NOMO-1 treated with DMSO at 0.1 percent for 48 hours (cell line): ENCODE measurements at regions not wholly inside any gene's neighbourhood (a gene's known extent, or its start where the extent isn't known, plus 50 kb on each side); places are given as distances from the start of the nearest gene placed in this dataset.

ENCODE experiments used
- DNase-seq: peaks from one replicate; lab custom pipeline; 2025; ENCODE audit not compliant: unreplicated experiment; lab: John Stamatoyannopoulos, UW

DNA sequence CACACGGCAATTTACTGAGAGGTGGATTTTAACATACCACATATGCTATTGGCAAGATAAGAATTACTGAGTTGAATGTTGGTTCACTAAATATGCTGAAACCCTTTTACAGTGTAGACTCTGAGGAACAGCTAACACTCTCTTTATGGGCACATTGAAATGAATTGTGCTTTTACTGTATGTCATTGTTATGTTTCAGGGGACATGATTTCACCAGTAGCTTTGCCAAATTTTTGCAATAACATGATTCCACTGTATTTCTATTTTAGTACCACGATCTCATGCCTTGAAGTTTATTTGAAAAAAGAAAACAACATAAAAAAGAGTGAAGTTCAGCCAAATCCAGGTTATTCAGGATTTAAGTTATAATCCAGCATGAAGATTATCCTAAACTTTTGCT is 188.5 kb downstream of the HLX start:
- no peak for DNase-seq

DNA sequence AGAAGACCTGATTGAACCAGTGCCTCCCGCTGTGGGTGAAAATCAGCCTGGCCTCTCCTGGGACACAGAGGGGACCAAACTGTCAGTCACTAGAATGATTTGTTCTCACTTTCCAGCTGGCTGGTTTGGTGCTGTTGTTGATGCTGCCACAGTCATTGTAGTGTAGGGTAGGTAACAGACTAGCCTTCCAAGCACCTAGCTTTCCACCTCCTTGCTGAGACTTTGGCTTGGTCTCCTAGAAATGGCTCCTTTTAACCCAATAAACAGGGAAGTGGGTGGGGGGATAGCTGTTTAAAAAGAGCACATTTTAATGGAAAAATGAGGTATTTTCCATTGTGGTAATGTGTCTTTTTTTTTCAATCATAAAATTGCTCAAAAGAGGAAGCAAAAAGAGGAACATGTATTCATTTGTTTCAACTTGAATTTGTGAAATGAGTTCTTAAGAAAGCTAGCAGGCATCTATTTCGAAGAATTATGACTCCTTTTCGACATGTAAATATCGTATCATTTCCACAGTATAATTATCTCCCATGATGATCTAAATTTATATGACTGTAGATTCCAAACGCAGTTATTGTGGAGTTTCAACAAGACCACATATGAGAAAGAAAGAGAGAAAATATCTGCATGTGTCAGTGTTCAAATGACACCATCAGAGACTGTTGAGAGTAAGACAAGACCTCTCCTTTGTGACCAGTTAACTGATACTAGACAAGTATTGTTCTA is 190.1 kb downstream of the HLX start:
- DNase-seq = peak; percentile 95

- peak; percentile 72 for DNase-seq
Observed at GRCh38 chr1:221069986-221070385, 190.7 kb downstream of the HLX start.

GRCh38 chr1:221071777-221072176 is 192.5 kb downstream of the HLX start:
- DNase-seq = no peak

DNA sequence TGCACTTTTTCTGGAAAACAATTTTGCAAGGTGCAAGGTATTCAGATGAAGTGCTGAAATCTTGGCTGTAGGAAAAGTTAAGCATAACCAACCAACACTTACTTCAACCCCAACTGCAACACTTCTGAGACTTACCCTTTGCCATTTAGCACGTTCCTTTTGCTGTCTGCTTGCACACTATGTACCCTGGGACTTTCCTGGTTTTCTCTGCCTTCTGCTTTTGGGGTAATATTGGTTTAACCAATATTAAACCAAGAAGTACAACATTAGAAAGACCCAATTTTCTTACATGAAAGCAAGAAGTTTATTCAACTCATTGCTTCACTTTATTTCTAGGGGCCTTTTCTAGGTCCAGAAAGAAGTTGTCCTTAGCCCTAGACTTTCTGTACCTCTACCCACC is 193.0 kb downstream of the HLX start:
- DNase-seq = no peak

DNA sequence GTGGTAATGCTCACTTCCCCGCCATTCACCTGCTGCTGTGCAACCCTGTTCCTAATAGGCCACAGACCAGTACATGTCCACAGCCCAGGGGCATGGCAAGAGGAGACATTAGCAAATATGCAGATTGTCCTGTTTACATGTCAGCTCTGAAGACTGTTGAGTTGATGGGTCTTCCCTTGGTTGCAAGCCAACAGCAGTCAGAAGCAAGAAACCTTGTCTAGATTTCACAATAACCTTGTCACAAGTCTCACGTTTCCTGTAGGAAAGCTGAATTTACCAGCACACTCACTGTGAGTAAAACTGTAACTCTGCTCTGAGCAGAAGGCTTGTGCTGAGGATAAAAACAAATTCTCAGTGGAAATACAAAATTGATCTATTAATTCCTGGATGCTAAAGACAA is 195.1 kb downstream of the HLX start:
- peak; percentile 90 for DNase-seq

DNA sequence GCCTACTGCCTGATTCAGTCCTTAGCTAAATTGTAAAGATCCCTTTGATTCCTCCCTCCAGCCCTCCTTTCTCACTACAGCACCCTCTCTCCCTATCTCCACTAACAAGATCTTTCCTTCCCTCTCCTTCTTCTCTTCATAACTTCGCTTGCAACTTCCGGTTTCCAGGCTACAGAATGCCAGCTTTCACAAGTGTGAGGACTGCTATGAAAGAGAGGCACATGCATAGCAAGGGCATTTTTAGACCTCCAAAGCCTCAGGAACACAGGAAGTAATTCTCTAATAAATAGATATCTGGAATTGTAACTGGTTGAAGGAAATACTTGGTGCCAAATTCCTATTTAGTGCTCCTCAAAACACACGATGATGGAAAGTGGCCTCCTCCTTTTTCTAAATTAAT is 196.7 kb downstream of the HLX start:
- no peak for DNase-seq

DNA sequence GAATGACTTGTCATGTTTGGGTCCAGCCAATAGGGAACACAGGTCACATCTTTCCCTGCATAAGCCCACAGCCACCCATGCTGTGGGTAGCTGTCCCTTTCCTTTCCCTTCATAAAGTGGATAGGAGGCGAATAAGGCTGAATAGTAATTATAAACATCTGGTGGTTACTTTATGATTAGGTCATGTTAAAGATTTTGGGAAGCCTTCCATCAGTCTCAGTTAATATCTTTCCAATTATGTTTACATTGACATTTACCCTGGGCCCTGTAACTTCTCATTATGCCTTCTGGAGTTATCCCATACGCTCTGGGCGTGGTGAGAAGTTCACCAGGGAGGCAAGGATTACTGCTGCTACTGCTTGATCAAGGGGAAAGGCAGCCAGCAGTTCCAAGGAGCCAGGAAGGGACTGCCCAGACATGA is 197.2 kb downstream of the HLX start:
- no peak for DNase-seq

DNA sequence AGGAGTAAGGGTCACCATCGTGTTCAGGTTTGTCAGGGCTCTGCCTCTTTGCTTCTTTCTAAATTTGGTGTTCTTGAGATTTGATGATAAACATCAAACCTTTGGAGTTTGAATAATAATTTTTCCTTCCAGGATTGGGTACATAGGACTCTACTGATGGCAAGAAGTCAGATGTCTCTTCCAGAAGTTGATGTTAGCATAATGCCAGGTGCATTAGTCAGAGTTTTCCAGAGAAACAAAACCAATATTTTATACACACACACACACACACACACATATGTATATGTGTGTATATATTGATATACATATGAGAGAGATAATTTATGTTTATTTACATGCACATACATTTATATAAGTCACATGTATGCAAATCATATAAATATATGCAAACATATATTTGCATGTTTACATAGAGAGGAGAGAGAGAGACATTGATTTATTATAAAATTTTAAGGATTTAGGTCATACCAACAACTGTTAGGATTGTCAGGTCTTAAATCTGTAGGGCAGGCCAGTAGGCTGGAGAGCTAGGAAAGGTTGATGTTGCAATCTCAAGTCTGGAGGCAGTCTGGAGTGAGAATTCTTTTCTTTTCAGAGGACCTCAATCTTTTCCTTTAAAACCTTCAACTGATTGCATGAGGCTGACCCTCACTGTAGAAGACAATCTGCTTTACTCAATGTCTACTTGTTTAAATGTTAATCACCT is 199.2 kb downstream of the HLX start:
- DNase-seq = no peak

DNA sequence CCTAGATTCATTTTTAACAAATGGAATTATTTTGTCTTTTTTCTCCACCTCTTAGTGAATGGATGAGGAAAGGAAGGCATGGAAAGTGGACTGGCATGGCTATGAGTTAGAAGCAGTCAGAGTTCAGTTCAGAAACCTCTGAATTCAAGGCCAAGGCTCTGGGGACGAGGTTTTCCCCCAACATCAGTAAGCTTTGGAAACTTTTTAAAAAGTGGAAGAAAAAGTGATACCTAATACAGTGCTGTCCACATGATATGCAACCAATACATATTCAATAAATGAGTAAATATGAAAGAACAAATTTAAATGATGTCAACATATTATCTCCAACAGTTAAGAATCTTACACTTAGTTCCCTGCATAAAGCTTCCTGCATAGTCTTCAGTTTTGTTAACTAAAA is 204.7 kb downstream of the HLX start:
- DNase-seq = no peak

- DNase-seq = no peak
Observed at GRCh38 chr1:221084681-221085080, 205.4 kb downstream of the HLX start.

- DNase-seq = peak; percentile 52
Observed at GRCh38 chr1:221085701-221086375, 206.6 kb downstream of the HLX start.

DNA sequence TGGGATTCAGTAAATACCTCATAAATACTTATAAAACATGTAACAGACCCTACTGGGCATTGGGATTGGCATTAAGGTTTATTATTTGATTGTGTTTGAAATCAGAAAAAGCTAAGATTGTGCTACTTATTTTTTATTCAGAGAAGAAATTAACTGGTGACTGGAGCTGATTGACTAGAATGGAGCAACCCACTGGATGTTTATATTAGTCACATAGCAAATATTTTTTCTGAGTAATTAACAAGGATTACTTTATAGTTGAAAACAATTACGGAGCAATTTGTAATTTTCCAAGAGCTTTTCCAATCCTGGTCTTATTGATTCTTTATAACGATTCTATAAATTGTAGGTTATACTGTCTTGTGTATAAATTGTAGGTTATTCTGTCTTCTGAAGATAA is 208.7 kb downstream of the HLX start:
- no peak for DNase-seq

DNA sequence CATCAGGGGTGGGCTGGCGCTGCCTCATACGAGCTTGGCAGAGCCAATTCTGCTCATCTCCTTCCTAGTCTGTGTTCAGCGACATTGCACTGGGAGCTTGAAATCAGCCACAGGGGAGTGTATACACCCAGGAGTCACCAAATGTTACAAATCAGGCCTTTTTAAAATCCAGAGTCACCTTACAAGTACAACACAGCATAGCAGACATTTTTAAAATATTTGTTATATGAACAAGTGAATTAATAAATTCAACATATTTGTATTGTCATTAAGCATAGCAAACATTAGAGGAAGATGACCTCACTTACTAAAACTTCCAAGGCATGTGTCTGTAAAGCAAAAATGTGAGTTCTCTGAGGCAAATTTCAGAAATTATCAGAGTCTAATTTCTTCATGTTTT is 210.0 kb downstream of the HLX start:
- no peak for DNase-seq

GRCh38 chr1:221089803-221090202 is 210.6 kb downstream of the HLX start:
- no peak for DNase-seq

- DNase-seq = no peak
Observed at GRCh38 chr1:221093903-221094791, 214.9 kb downstream of the HLX start.

DNA sequence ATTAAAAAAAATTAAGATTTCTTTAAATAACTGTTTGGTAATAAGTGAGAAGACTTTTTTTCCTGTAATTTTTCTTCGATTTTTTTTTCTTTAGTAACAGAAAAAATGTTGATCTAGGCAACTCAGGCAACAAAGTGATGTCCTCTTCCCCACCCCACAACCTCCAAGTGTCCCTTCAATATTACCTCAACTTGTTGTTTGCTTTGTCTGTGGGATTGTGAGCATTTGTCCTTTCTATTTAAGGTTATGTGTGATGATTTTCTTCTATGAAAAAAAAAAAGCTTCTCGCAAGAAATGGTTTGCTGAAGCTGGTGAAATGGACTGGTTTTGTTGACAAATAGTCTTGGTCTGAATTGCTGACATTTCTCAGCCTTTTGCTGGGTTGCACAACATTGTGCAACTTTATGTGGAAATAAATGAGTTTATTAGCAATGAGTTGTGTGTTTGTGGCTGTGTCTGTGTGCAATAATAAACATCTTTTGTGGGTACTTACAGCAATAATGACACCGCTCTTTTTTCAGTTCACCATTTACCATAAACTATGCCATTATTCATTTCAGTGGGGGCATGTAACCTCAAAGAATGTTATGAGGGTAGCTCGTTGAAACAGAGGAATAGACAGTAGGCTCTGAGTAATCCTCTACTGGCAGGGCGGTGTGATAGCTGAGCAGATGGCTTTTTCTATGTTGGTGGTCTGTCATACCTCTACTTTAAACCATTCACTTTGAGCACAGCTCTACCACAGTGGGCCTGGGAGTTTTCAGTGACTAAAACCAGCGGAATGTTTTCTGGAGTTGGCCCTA is 218.4 kb downstream of the HLX start:
- peak; percentile 97 for DNase-seq

GRCh38 chr1:221098471-221099405 is 219.5 kb downstream of the HLX start:
- DNase-seq = peak; percentile 94
